ENCODE measurements at regions not wholly inside any gene's neighbourhood (a gene's known extent, or its start where the extent isn't known, plus 50 kb on each side); places are given as distances from the start of the nearest gene placed in this dataset.

DNA sequence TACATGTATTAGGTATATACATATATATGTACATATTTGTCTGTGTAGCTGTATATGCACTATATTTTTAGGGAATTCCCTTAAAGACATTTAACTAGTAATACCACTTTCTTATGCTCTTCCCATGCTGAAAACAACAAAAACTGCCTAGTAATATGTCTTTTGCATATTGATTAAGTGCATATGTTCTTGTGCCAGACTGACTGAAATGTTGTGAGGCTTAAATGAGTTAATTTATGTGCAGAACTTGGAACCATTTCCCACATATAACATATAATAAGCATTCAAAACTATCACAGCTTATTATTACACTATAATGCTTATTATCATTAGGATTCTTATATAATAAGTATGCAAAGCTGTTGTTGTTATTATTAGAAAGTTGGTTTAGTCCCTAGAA is 318.0 kb upstream of the KCNMB2 start:
- TF ChIP-seq, protein P1, sequence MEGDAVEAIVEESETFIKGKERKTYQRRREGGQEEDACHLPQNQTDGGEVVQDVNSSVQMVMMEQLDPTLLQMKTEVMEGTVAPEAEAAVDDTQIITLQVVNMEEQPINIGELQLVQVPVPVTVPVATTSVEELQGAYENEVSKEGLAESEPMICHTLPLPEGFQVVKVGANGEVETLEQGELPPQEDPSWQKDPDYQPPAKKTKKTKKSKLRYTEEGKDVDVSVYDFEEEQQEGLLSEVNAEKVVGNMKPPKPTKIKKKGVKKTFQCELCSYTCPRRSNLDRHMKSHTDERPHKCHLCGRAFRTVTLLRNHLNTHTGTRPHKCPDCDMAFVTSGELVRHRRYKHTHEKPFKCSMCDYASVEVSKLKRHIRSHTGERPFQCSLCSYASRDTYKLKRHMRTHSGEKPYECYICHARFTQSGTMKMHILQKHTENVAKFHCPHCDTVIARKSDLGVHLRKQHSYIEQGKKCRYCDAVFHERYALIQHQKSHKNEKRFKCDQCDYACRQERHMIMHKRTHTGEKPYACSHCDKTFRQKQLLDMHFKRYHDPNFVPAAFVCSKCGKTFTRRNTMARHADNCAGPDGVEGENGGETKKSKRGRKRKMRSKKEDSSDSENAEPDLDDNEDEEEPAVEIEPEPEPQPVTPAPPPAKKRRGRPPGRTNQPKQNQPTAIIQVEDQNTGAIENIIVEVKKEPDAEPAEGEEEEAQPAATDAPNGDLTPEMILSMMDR (IDR thresholded peaks at IDR 0.05): no peak
- TF ChIP-seq, protein P2, sequence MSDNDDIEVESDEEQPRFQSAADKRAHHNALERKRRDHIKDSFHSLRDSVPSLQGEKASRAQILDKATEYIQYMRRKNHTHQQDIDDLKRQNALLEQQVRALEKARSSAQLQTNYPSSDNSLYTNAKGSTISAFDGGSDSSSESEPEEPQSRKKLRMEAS (CRISPR knock-in tag; IDR thresholded peaks at IDR 0.05): no peak
- TF ChIP-seq, protein P3, sequence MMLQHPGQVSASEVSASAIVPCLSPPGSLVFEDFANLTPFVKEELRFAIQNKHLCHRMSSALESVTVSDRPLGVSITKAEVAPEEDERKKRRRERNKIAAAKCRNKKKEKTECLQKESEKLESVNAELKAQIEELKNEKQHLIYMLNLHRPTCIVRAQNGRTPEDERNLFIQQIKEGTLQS (CRISPR knock-in tag; conservative IDR thresholded peaks at IDR 0.05): no peak
